ENCODE measurements at regions not wholly inside any gene's neighbourhood (a gene's known extent, or its start where the extent isn't known, plus 50 kb on each side); places are given as distances from the start of the nearest gene placed in this dataset.

DNA sequence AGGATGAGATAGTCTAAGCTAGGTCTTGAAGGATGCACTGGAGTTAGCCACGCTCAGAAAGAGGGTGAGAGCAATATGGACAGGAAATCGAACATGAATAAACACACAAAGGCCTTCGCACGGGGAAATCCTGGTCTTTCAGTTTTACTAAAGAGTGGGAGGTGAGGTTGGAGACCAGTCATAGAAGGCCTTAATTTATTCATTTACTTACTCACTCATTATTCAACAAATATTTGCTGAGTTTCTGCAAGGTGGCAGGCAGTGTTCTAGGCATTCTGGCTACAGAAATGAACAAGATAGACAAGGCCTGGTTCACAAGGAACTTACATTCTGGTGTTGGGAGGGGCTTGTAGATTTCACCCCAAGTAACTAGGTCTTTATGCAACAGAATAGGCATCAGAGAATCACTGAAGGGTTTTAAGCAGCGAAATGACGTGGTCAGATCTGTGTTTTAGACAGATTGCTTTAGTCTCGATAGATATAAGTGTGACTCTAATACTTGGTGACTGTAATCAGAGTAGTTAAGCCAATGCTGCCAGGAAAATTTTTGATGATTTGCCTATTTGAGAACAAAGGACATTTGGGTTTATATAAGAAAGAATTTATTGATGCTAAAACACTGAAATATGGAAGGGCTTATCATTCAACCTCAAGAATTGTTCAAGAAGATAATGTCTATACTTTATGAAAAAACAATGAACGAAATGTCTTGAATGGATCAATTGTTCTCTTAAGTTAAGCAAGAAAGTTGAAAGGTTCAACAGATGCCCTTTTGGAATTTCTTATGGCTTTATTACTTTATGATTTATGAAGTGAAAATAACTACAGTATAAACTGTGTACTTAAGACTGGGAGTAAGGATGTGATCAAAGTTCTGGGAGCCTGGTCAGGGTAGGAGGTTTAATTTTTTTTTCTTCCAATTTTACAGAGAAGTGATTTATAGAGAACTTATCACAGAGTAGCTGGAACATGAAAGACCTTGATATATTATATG is 184.4 kb upstream of the CASK start:
- 14 to 52% methylated on average over 8 of the region's 8 CpGs for WGBS, 2 donors
- intact Hi-C loops (cut with DNase I): no loop called here

DNA sequence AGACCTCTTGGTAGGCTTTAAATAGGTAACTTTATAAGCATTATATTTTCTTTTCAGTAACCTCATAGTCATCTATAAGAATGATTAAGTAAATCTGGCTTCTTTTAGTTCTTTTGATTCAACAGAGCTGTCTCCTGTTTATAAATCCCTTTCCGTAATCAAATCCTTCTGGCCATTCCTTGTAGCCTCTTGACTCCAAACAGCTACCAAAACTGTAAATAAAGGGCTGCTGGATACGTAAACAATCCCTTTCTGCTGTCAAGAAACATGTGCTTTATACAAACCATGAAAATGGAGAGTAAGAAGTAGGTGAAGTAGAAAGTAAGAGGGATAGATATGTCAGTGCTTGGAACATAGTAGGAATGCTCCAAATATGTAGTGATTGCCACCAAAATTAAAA is 183.2 kb upstream of the CASK start:
- DNase-seq: no peak
- TF ChIP-seq POLR2AphosphoS5 (IDR thresholded peaks at IDR 0.05) (no peak), POLR2A (IDR thresholded peaks at IDR 0.05) (no peak), EP300 (IDR thresholded peaks at IDR 0.05) (no peak)
- TF ChIP-seq, protein P1, sequence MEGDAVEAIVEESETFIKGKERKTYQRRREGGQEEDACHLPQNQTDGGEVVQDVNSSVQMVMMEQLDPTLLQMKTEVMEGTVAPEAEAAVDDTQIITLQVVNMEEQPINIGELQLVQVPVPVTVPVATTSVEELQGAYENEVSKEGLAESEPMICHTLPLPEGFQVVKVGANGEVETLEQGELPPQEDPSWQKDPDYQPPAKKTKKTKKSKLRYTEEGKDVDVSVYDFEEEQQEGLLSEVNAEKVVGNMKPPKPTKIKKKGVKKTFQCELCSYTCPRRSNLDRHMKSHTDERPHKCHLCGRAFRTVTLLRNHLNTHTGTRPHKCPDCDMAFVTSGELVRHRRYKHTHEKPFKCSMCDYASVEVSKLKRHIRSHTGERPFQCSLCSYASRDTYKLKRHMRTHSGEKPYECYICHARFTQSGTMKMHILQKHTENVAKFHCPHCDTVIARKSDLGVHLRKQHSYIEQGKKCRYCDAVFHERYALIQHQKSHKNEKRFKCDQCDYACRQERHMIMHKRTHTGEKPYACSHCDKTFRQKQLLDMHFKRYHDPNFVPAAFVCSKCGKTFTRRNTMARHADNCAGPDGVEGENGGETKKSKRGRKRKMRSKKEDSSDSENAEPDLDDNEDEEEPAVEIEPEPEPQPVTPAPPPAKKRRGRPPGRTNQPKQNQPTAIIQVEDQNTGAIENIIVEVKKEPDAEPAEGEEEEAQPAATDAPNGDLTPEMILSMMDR (IDR thresholded peaks at IDR 0.05): no peak
- Histone ChIP-seq H3K4me1 (no peaks in the 10 kb centered on the region), H3K9me3 (no peaks in the 10 kb centered on the region), H3K36me3 (no peaks in the 10 kb centered on the region), H3K27ac (no peak overlapping the region), H3K27me3 (no peaks in the 10 kb centered on the region), H3K4me3 (no peak overlapping the region)
- 90% methylated on average over 2 of the region's 2 CpGs for WGBS, 2 donors
- intact Hi-C loops (cut with DNase I): no loop called here

More for the DNA sequence above, 184.4 kb upstream of the CASK start:
- no peaks in the 10 kb centered on the region for H3K4me1 ChIP-seq
- DNase-seq: no peak
- no peaks in the 10 kb centered on the region for H3K9me3 ChIP-seq
- no peaks in the 10 kb centered on the region for H3K27me3 ChIP-seq
- H3K4me3 ChIP-seq: no peak overlapping the region
- H3K36me3 ChIP-seq: no peaks in the 10 kb centered on the region
- TF ChIP-seq POLR2A (IDR thresholded peaks at IDR 0.05): no peak
- TF ChIP-seq, protein P1 (IDR thresholded peaks at IDR 0.05): no peak
- TF ChIP-seq POLR2AphosphoS5 (IDR thresholded peaks at IDR 0.05): no peak
- no peak for TF ChIP-seq EP300 (IDR thresholded peaks at IDR 0.05)
- H3K27ac ChIP-seq: no peak overlapping the region

DNA sequence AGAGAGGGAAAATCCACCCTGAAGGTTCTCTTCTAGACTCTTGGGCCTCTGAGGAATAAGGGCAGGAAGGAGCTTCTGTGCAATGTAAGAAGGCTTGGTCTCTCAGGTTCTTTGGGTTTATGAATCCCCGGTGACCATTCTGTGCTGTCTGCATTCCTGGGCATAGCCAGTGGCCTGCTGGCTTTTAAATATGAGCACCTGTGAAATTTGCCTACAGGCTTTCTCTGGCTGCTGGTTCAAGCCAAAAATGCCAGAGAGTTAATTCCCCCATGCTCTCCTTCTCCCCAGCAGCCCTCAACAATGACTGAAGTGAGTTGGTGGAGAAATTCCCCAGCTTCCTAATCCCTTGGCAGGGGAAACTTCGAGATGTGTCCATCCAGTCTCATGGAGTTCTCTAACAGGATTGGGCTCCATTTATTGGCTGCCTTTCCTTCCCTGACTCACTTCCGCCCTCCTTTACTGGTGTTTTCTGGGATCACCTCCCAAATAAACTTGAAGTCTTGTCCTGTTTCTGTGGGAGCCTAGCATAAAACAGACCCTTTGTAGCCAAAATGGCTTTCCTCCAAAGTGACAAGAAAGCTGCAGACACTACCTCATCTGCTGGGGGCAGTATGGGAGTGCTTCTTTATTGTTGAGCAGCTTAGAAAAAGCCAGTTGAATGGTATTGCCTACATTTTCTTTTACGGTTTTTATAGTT is 179.4 kb upstream of the CASK start:
- Histone ChIP-seq H3K27me3 (no peaks in the 10 kb centered on the region), H3K4me1 (no peaks in the 10 kb centered on the region), H3K27ac (no peak overlapping the region), H3K9me3 (no peaks in the 10 kb centered on the region), H3K36me3 (no peaks in the 10 kb centered on the region), H3K4me3 (no peak overlapping the region)
- 91 to 96% methylated on average over 4 of the region's 4 CpGs for WGBS, 2 donors
- DNase-seq: no peak
- TF ChIP-seq POLR2A (IDR thresholded peaks at IDR 0.05) (no peak), POLR2AphosphoS5 (IDR thresholded peaks at IDR 0.05) (no peak), EP300 (IDR thresholded peaks at IDR 0.05) (no peak)
- TF ChIP-seq, protein P1 (IDR thresholded peaks at IDR 0.05): no peak
- intact Hi-C loops (cut with DNase I): no loop called here

DNA sequence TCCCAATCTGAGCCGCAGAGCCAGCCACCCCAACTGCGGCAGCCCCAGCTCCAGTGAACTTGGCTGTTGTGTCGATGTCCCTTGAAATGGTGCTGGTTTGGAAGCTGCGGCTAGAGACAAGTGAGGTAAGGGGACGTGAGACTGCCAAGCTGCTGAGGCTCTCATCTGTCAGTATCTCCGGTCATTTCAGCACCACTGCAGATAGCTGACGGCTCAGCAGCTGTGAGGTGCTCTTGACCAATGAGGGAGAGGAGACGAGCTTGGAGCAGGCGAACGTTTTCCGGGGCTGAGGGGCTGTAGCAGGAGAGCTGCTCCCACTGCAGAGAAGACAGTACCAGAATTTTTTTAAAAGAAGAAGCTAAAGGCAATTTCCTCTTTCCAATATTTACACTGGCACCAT is 175.5 kb upstream of the CASK start:
- DNase-seq: no peak
- WGBS, 2 donors: 73 to 76% methylated on average over 11 of the region's 11 CpGs
- TF ChIP-seq POLR2AphosphoS5 (IDR thresholded peaks at IDR 0.05) (no peak), POLR2A (IDR thresholded peaks at IDR 0.05) (no peak), EP300 (IDR thresholded peaks at IDR 0.05) (no peak)
- TF ChIP-seq, protein P1 (IDR thresholded peaks at IDR 0.05): no peak

More for the DNA sequence above, 175.5 kb upstream of the CASK start:
- intact Hi-C loops (cut with DNase I): no loop called here
- Histone ChIP-seq H3K36me3 (no peaks in the 10 kb centered on the region), H3K9me3 (no peaks in the 10 kb centered on the region), H3K27me3 (no peaks in the 10 kb centered on the region), H3K27ac (no peak overlapping the region), H3K4me1 (no peaks in the 10 kb centered on the region), H3K4me3 (no peak overlapping the region)

Measured in sigmoid colon (tissue), 6 donors.